ENCODE measurements at regions not wholly inside any gene's neighbourhood (a gene's known extent, or its start where the extent isn't known, plus 50 kb on each side); places are given as distances from the start of the nearest gene placed in this dataset.

- Histone ChIP-seq H3K79me2 (ENCODE audit: control insufficient read depth, insufficient read depth, low read length) (no peaks in the 10 kb centered on the region), H3K27me3 (replicated peaks in 1 of 4; ENCODE audit: control extremely low read depth in 1 of 4, control insufficient read depth in 3 of 4, insufficient read depth in 4 of 4, low read length in 3 of 4) (peaks cover 0 to 40% (median 3%) of the 10 kb centered on the region in 4 experiments), H3K36me3 (replicated peaks in 1 of 2; ENCODE audit: control extremely low read depth in 1 of 2, control insufficient read depth in 1 of 2, extremely low read depth in 1 of 2, insufficient read depth in 2 of 2, low read length in 1 of 2) (no peaks in the 10 kb centered on the region), H3K9ac (ENCODE audit: low read length) (no peak overlapping the region), H3K27ac (ENCODE audit: low read length in 2 of 2) (no peak overlapping the region), H2AFZ (ENCODE audit: insufficient read depth, low read depth, low read length, poor library complexity, severe bottlenecking) (no peak overlapping the region), H3K4me1 (ENCODE audit: control insufficient read depth in 2 of 2, insufficient read depth in 2 of 2, low read length in 2 of 2) (peaks cover 3 to 4% of the 10 kb centered on the region in 2 donors), H3K9me3 (ENCODE audit: control extremely low read depth in 1 of 3, control insufficient read depth in 2 of 3, insufficient read depth in 1 of 3, low read length in 2 of 3) (peaks cover 0 to 6% (median 0%) of the 10 kb centered on the region in 3 donors), H3K4me3 (ENCODE audit: control extremely low read depth in 1 of 5, extremely low read depth in 1 of 5, insufficient read depth in 1 of 5, low read depth in 2 of 5, low read length in 4 of 5) (no peak overlapping the region), H4K20me1 (ENCODE audit: control insufficient read depth, insufficient read depth, low read length, poor library complexity, severe bottlenecking) (no peaks in the 10 kb centered on the region), H3K4me2 (replicated peaks; ENCODE audit: low read depth, low read length, poor library complexity, severe bottlenecking) (no peak overlapping the region)
- 94% methylated on average over 12 of the region's 12 CpGs for WGBS (ENCODE audit: insufficient coverage)
- no peak overlapping the region for H3K27ac Mint-ChIP-seq
- ChIA-PET POLR2A (no interaction called here), CTCF (no interaction called here)
- no peaks in the 10 kb centered on the region for H3K9me3 Mint-ChIP-seq (ENCODE audit: insufficient read depth)
- no peak for DNase-seq
- no peak for TF ChIP-seq EZH2 (IDR thresholded peaks at IDR 0.05; ENCODE audit: borderline replicate concordance, insufficient read depth, low read depth, low read length, poor library complexity, severe bottlenecking)
- TF ChIP-seq, protein P1, sequence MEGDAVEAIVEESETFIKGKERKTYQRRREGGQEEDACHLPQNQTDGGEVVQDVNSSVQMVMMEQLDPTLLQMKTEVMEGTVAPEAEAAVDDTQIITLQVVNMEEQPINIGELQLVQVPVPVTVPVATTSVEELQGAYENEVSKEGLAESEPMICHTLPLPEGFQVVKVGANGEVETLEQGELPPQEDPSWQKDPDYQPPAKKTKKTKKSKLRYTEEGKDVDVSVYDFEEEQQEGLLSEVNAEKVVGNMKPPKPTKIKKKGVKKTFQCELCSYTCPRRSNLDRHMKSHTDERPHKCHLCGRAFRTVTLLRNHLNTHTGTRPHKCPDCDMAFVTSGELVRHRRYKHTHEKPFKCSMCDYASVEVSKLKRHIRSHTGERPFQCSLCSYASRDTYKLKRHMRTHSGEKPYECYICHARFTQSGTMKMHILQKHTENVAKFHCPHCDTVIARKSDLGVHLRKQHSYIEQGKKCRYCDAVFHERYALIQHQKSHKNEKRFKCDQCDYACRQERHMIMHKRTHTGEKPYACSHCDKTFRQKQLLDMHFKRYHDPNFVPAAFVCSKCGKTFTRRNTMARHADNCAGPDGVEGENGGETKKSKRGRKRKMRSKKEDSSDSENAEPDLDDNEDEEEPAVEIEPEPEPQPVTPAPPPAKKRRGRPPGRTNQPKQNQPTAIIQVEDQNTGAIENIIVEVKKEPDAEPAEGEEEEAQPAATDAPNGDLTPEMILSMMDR (IDR thresholded peaks at IDR 0.05) = no peak
- no peak for ATAC-seq (ENCODE audit: low read depth)
- no peak overlapping the region for H3K4me3 Mint-ChIP-seq
- intact Hi-C loops (cut with micrococcal nuclease) = no loop called here
- peaks cover 19% of the 10 kb centered on the region for H3K27me3 Mint-ChIP-seq
- peaks cover 2% of the 10 kb centered on the region for H3K4me1 Mint-ChIP-seq
Measured at GRCh38 chr4:1562771-1563170, 121.3 kb downstream of the FAM53A start.

- Mint-ChIP-seq H3K9me3 (ENCODE audit: insufficient read depth) (no peaks in the 10 kb centered on the region), H3K27me3 (peaks cover 19% of the 10 kb centered on the region), H3K27ac (no peak overlapping the region), H3K4me1 (peaks cover 2% of the 10 kb centered on the region), H3K4me3 (no peak overlapping the region)
- no peak for ATAC-seq (ENCODE audit: low read depth)
- H3K4me2 ChIP-seq (replicated peaks; ENCODE audit: low read depth, low read length, poor library complexity, severe bottlenecking) = no peak overlapping the region
- no peak overlapping the region for H2AFZ ChIP-seq (ENCODE audit: insufficient read depth, low read depth, low read length, poor library complexity, severe bottlenecking)
- WGBS (ENCODE audit: insufficient coverage) = 88% methylated on average over 18 of the region's 19 CpGs
- DNase-seq = no peak
- H3K27me3 ChIP-seq (replicated peaks in 1 of 4; ENCODE audit: control extremely low read depth in 1 of 4, control insufficient read depth in 3 of 4, insufficient read depth in 4 of 4, low read length in 3 of 4) = peaks cover 0 to 36% (median 3%) of the 10 kb centered on the region in 4 experiments
- no peaks in the 10 kb centered on the region for H4K20me1 ChIP-seq (ENCODE audit: control insufficient read depth, insufficient read depth, low read length, poor library complexity, severe bottlenecking)
- H3K4me1 ChIP-seq (ENCODE audit: control insufficient read depth in 2 of 2, insufficient read depth in 2 of 2, low read length in 2 of 2) = peaks cover 0 to under 1% of the 10 kb centered on the region in 2 donors
- intact Hi-C loops (cut with micrococcal nuclease) = no loop called here
- POLR2A ChIA-PET = no interaction called here
- no peak for TF ChIP-seq EZH2 (IDR thresholded peaks at IDR 0.05; ENCODE audit: borderline replicate concordance, insufficient read depth, low read depth, low read length, poor library complexity, severe bottlenecking)
- TF ChIP-seq, protein P1 (IDR thresholded peaks at IDR 0.05) = no peak
- no peak overlapping the region for H3K4me3 ChIP-seq (ENCODE audit: control extremely low read depth in 1 of 5, extremely low read depth in 1 of 5, insufficient read depth in 1 of 5, low read depth in 2 of 5, low read length in 4 of 5)
- H3K79me2 ChIP-seq (ENCODE audit: control insufficient read depth, insufficient read depth, low read length) = no peaks in the 10 kb centered on the region
- no peak overlapping the region for H3K27ac ChIP-seq (ENCODE audit: low read length in 2 of 2)
- no peaks in the 10 kb centered on the region for H3K36me3 ChIP-seq (replicated peaks in 1 of 2; ENCODE audit: control extremely low read depth in 1 of 2, control insufficient read depth in 1 of 2, extremely low read depth in 1 of 2, insufficient read depth in 2 of 2, low read length in 1 of 2)
- no peak overlapping the region for H3K9ac ChIP-seq (ENCODE audit: low read length)
- H3K9me3 ChIP-seq (ENCODE audit: control extremely low read depth in 1 of 3, control insufficient read depth in 2 of 3, insufficient read depth in 1 of 3, low read length in 2 of 3) = peaks cover 0 to 5% (median 0%) of the 10 kb centered on the region in 3 donors
- CTCF ChIA-PET = no interaction called here
Measured at GRCh38 chr4:1562371-1562770, 121.7 kb downstream of the FAM53A start.
